GM21381 (cell line): ENCODE measurements at regions not wholly inside any gene's neighbourhood (a gene's known extent, or its start where the extent isn't known, plus 50 kb on each side); places are given as distances from the start of the nearest gene placed in this dataset.

Source experiments
- ATAC-seq: cut with Tn5 transposase; IDR thresholded peaks from one replicate; pipeline ENCODE4 v1.9.1; 2021; ENCODE audit warnings: mild to moderate bottlenecking, moderate library complexity; ENCODE audit not compliant: unreplicated experiment

DNA sequence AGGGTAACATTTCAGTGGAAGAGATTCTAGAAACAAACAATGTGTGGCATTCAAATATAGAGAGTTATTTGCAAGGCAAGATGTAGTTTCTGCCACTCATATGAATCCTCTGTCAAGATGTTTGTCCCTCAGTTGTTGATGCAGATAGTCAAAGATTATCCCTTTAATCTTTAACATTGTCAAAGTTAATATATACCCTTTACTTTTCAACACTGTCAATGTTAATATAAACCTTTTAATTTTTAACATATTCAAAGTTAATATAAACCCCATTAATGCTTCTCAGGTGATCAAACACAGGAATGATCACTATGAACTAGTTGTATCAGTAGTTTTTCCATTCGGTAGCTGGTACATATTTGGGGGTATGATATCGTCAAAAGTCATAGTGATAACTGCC is 51.9 kb upstream of the PICALM start:
- ATAC-seq: no peak

DNA sequence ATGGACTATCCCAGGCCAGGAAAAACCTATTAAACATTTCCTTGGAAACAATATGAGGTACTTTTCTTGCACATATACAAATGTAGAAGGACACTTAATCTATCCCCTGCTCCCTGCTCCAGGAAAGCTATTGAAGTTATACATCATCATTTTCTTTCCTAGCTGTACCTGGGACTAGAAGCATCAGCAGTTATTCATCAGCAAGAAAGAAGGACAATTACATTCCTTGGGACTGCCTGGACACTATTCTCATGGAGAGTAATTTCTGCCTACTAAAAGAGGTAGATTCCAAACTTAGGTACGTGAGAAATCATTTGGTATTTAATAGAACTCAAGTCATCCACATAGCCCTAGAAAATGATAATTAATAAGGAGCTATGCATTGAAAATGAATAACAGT is 51.0 kb upstream of the PICALM start:
- ATAC-seq: no peak

DNA sequence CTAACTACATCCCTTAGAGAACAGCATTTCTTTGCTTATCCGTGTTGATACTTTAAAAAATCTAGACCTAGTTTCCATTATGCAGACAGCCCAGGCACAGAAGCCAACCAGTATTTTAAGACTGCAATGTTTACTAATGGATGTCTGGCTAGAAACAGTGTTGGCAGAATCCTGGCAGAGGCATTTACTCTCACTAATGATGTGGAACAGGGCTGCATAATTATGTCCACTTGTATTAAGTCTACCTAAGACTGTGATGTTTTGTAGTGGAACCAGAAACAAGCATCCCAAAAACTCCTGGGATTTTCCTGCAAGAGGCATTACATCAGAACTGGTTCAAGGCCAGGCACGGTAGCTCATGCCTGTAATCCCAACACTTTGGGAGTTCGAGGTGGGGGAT is 50.2 kb upstream of the PICALM start:
- no peak for ATAC-seq
